B cell (primary cell): ENCODE measurements at regions not wholly inside any gene's neighbourhood (a gene's known extent, or its start where the extent isn't known, plus 50 kb on each side); places are given as distances from the start of the nearest gene placed in this dataset.

Experiments
- CTCF ChIP-seq: fragments of 200-600 bp; IDR thresholded peaks from one replicate; pipeline ENCODE4 v1.8.0; 2022; ENCODE audit warnings: antibody characterized with exemption, mild to moderate bottlenecking
- EZH2 ChIP-seq: IDR thresholded peaks from 2 replicates; pipeline ENCODE4 v1.6.1; 2012; ENCODE audit warnings: borderline replicate concordance, low read depth, mild to moderate bottlenecking, moderate library complexity, low read length; ENCODE audit not compliant: insufficient read depth, poor library complexity, severe bottlenecking

GRCh38 chr18:64258111-64258650, 109.3 kb upstream of the LINC00305 start:
- no peak for TF ChIP-seq EZH2
- TF ChIP-seq CTCF = no peak
